HepG2 (cell line): ENCODE measurements at regions not wholly inside any gene's neighbourhood (a gene's known extent, or its start where the extent isn't known, plus 50 kb on each side); places are given as distances from the start of the nearest gene placed in this dataset.
A peak's percentile ranks its signal among the peaks of the same experiment; 100 is the strongest.

Experiments used
- AGO2 ChIP-seq: fragments of 200-400 bp; formaldehyde crosslinking; optimal IDR thresholded peaks from 2 replicates; pipeline ENCODE3; 2017; ENCODE audit warnings: mild to moderate bottlenecking, low read depth, low read length, moderate library complexity
- ARID3A ChIP-seq: IDR thresholded peaks from 2 replicates; pipeline ENCODE4 v1.6.1; 2012; ENCODE audit warnings: low read depth, low read length, improper control_type of control experiment
- ATF1 ChIP-seq: IDR thresholded peaks from 2 replicates; pipeline ENCODE4 v1.6.1; 2016; ENCODE audit warnings: mild to moderate bottlenecking, control low read depth
- CHCHD3 ChIP-seq: sonication (generic); formaldehyde crosslinking; IDR thresholded peaks from 2 replicates; pipeline ENCODE4 v1.8.0; 2022; ENCODE audit warnings: mild to moderate bottlenecking, missing genetic modification reagents, moderate library complexity
- CSRNP1 ChIP-seq: sonication (generic); formaldehyde crosslinking; IDR thresholded peaks from 2 replicates; pipeline ENCODE4 v1.8.1; 2023; ENCODE audit warnings: mild to moderate bottlenecking, missing genetic modification reagents
- GATAD1 ChIP-seq: IDR thresholded peaks from 2 replicates; pipeline ENCODE4 v1.6.1; 2016; ENCODE audit warnings: missing genetic modification reagents, missing compliant biosample characterization
- HNRNPL ChIP-seq: fragments of 200-400 bp; formaldehyde crosslinking; IDR thresholded peaks from 2 replicates; pipeline ENCODE4 v1.6.1; 2017; ENCODE audit warnings: mild to moderate bottlenecking, low read depth, low read length
- KDM2A ChIP-seq: sonication (generic); formaldehyde crosslinking; IDR thresholded peaks from 2 replicates; pipeline ENCODE4 v1.4.0; 2020; ENCODE audit warnings: low read depth, missing genetic modification reagents, borderline replicate concordance
- MAFG ChIP-seq: sonication (generic); formaldehyde crosslinking; IDR thresholded peaks from 2 replicates; pipeline ENCODE4 v1.5.1; 2020; ENCODE audit warnings: mild to moderate bottlenecking, missing genetic modification reagents
- NKX3-1 ChIP-seq: sonication (generic); formaldehyde crosslinking; IDR thresholded peaks from 2 replicates; pipeline ENCODE4 v1.5.0; 2020; ENCODE audit warnings: missing genetic modification reagents
- SAP130 ChIP-seq: IDR thresholded peaks from 2 replicates; pipeline ENCODE4 v1.6.1; 2016; ENCODE audit warnings: low read depth
- SIN3A ChIP-seq: IDR thresholded peaks from 2 replicates; pipeline ENCODE4 v1.6.1; 2011; ENCODE audit warnings: low read depth, mild to moderate bottlenecking, control low read depth, low read length, borderline replicate concordance
- SRF ChIP-seq: IDR thresholded peaks from 2 replicates; pipeline ENCODE4 v1.6.1; 2011; ENCODE audit warnings: mild to moderate bottlenecking, low read depth, low read length, moderate library complexity
- USF2 ChIP-seq, 2 experiments: sonication (generic) in 1 of 2; formaldehyde crosslinking in 1 of 2; IDR thresholded peaks; 2 replicates each; pipeline versions ENCODE4 v1.5.1 to v1.6.1; 2011 to 2020; ENCODE audit warnings: borderline replicate concordance in 1 of 2, low read depth in 1 of 2, low read length in 1 of 2, mild to moderate bottlenecking in 1 of 2, missing genetic modification reagents in 1 of 2, moderate library complexity in 1 of 2
- YEATS2 ChIP-seq: sonication (generic); formaldehyde crosslinking; IDR thresholded peaks from 2 replicates; pipeline ENCODE4 v1.4.0; 2020; ENCODE audit warnings: missing genetic modification reagents, borderline replicate concordance
- ZC3H4 ChIP-seq: sonication (generic); formaldehyde crosslinking; IDR thresholded peaks from 2 replicates; pipeline ENCODE4 v1.4.0; 2020; ENCODE audit warnings: missing genetic modification reagents, borderline replicate concordance
- ZFP37 ChIP-seq: sonication (generic); formaldehyde crosslinking; IDR thresholded peaks from 2 replicates; pipeline ENCODE4 v1.4.0; 2020; ENCODE audit warnings: missing genetic modification reagents, borderline replicate concordance
- ZNF264 ChIP-seq: sonication (generic); formaldehyde crosslinking; IDR thresholded peaks from 2 replicates; pipeline ENCODE4 v1.4.0; 2020; ENCODE audit warnings: missing genetic modification reagents
- ZNF333 ChIP-seq: sonication (generic); formaldehyde crosslinking; IDR thresholded peaks from 2 replicates; pipeline ENCODE4 v1.4.0; 2020; ENCODE audit warnings: mild to moderate bottlenecking, missing genetic modification reagents, borderline replicate concordance
- ZNF335 ChIP-seq: sonication (generic); formaldehyde crosslinking; IDR thresholded peaks from 2 replicates; pipeline ENCODE4 v1.4.0; 2020; ENCODE audit warnings: missing genetic modification reagents
- ZNF354B ChIP-seq: sonication (generic); formaldehyde crosslinking; IDR thresholded peaks from 2 replicates; pipeline ENCODE4 v1.8.0; 2022; ENCODE audit warnings: mild to moderate bottlenecking, missing genetic modification reagents
- ZNF607 ChIP-seq: sonication (generic); formaldehyde crosslinking; IDR thresholded peaks from 2 replicates; pipeline ENCODE4 v1.5.1; 2020; ENCODE audit warnings: missing genetic modification reagents, mild to moderate bottlenecking, borderline replicate concordance
- ZNF644 ChIP-seq: IDR thresholded peaks from 2 replicates; pipeline ENCODE4 v1.6.1; 2016; ENCODE audit warnings: low read depth
- ZNF670 ChIP-seq: sonication (generic); formaldehyde crosslinking; IDR thresholded peaks from 2 replicates; pipeline ENCODE4 v1.8.0; 2022; ENCODE audit warnings: mild to moderate bottlenecking, missing genetic modification reagents, borderline replicate concordance
- ZSCAN5A ChIP-seq: sonication (generic); formaldehyde crosslinking; IDR thresholded peaks from 2 replicates; pipeline ENCODE4 v1.8.0; 2022; ENCODE audit warnings: mild to moderate bottlenecking, missing genetic modification reagents, borderline replicate concordance

GRCh38 chr6:26156850-26157250 lies 69.6 kb downstream of the HFE start (continued):
- TF ChIP-seq ZSCAN5A (CRISPR knock-in tag) (peak; percentile 91), CHCHD3 (CRISPR knock-in tag) (no peak), ZC3H4 (CRISPR knock-in tag) (0 out of 2 replicates have a peak, but pooled peaks have one; percentile 97), ZNF354B (CRISPR knock-in tag) (peak; percentile 86; the same call in 1 of the 2 replicates), GATAD1 (CRISPR knock-in tag) (no peak), SRF (peak; percentile 63), HNRNPL (peak; percentile 45), MAFG (CRISPR knock-in tag) (no peak), AGO2 (peak; percentile 99), SAP130 (CRISPR knock-in tag) (peak; percentile 18; the same call in 1 of the 2 replicates), ARID3A (peak; percentile 26; the same call in 1 of the 2 replicates), ZNF335 (CRISPR knock-in tag) (no peak), ZNF644 (no peak), ZNF607 (CRISPR knock-in tag) (0 out of 2 replicates have a peak, but pooled peaks have one; percentile 7), ZFP37 (no peak), ATF1 (no peak), ZNF264 (CRISPR knock-in tag) (peak; percentile 0; the same call in 1 of the 2 replicates), KDM2A (no peak; the same call in 1 of the 2 replicates), USF2 (IDR thresholded peaks at IDR 0.05; ENCODE audit: low read depth, low read length) (0 out of 2 replicates have a peak, but pooled peaks have one; percentile 23), USF2 (CRISPR knock-in tag; IDR thresholded peaks at IDR 0.05; ENCODE audit: borderline replicate concordance) (no peak), NKX3-1 (CRISPR knock-in tag) (peak; percentile 44; the same call in 1 of the 2 replicates), SIN3A (peak; percentile 92), CSRNP1 (CRISPR knock-in tag) (peak; percentile 2), ZNF670 (no peak), YEATS2 (CRISPR knock-in tag) (no peak), ZNF333 (no peak)
